ENCODE measurements at regions not wholly inside any gene's neighbourhood (a gene's known extent, or its start where the extent isn't known, plus 50 kb on each side); places are given as distances from the start of the nearest gene placed in this dataset.
A peak's percentile ranks its signal among the peaks of the same experiment; 100 is the strongest.
"Not testable (repeated sequence)": the region's sequence is repeated elsewhere in the genome, so short reads cannot be mapped to it uniquely, and the experiment has no call there.

DNA sequence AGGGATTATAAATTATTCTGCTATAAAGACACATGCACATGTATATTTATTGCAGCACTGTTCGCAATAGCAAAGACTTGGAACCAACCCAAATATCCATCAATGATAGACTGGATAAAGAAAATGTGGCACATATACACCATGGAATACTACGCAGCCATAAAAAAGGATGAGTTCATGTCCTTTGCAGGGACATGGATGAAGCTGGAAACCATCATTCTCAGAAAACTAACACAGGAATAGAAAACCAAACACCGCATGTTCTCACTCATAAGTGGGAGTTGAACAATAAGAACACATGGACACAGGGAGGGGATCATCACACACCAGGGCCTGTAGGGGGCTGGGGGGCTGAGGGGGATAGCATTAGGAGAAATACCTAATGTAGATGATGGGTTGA lies 377.2 kb upstream of the SASH1 start:
- POLR2A ChIA-PET; CTCF ChIA-PET; ATAC-seq; H3K36me3 Mint-ChIP-seq; H3K27ac Mint-ChIP-seq; H3K4me3 Mint-ChIP-seq; H3K27me3 Mint-ChIP-seq (ENCODE audit: low read depth); H3K4me1 Mint-ChIP-seq; DNase-seq (ENCODE audit: low spot score); H3K9me3 Mint-ChIP-seq: not testable (repeated sequence)

GRCh38 chr6:147970970-147971369 lies 371.7 kb upstream of the SASH1 start:
- H3K27me3 Mint-ChIP-seq (ENCODE audit: low read depth): no peaks in the 10 kb centered on the region
- ChIA-PET POLR2A (no interaction called here), CTCF (interaction anchor here (1.1 kb wide), 1 partner anchor 464 kb away, joined by 3 read pairs; no protein-coding TSS in a partner anchor)
- DNase-seq (ENCODE audit: low spot score) (no peak), ATAC-seq (peak; percentile 70)
- H3K36me3 Mint-ChIP-seq: no peaks in the 10 kb centered on the region
- no peaks in the 10 kb centered on the region for H3K4me1 Mint-ChIP-seq
- H3K27ac Mint-ChIP-seq: no peak overlapping the region
- H3K4me3 Mint-ChIP-seq: no peak overlapping the region
- TF ChIP-seq ZNF232 (CRISPR knock-in tag; IDR thresholded peaks at IDR 0.05) (no peak), ZNF532 (CRISPR knock-in tag; IDR thresholded peaks at IDR 0.05; ENCODE audit: borderline replicate concordance) (no peak), IRF2 (CRISPR knock-in tag; IDR thresholded peaks at IDR 0.05; ENCODE audit: borderline replicate concordance, low read depth) (no peak), NR3C1 (CRISPR knock-in tag; conservative IDR thresholded peaks at IDR 0.05; ENCODE audit: low read depth) (no peak), MXD4 (CRISPR knock-in tag; IDR thresholded peaks at IDR 0.05; ENCODE audit: borderline replicate concordance) (no peak), FOXK1 (CRISPR knock-in tag; IDR thresholded peaks at IDR 0.05) (no peak), E2F5 (CRISPR knock-in tag; IDR thresholded peaks at IDR 0.05) (no peak), RELA (CRISPR knock-in tag; IDR thresholded peaks at IDR 0.05; ENCODE audit: borderline replicate concordance) (no peak), GABPB1 (CRISPR knock-in tag; IDR thresholded peaks at IDR 0.05) (no peak), ATF1 (CRISPR knock-in tag; IDR thresholded peaks at IDR 0.05) (no peak), ZNF671 (CRISPR knock-in tag; IDR thresholded peaks at IDR 0.05) (no peak), TCF7 (CRISPR knock-in tag; IDR thresholded peaks at IDR 0.05; ENCODE audit: low read depth) (no peak), TEAD1 (CRISPR knock-in tag; IDR thresholded peaks at IDR 0.05) (no peak), KAT7 (CRISPR knock-in tag; IDR thresholded peaks at IDR 0.05; ENCODE audit: borderline replicate concordance) (no peak), TEAD4 (CRISPR knock-in tag; IDR thresholded peaks at IDR 0.05) (no peak), GTF2I (CRISPR knock-in tag; conservative IDR thresholded peaks at IDR 0.05) (no peak)
- TF ChIP-seq, protein P1, sequence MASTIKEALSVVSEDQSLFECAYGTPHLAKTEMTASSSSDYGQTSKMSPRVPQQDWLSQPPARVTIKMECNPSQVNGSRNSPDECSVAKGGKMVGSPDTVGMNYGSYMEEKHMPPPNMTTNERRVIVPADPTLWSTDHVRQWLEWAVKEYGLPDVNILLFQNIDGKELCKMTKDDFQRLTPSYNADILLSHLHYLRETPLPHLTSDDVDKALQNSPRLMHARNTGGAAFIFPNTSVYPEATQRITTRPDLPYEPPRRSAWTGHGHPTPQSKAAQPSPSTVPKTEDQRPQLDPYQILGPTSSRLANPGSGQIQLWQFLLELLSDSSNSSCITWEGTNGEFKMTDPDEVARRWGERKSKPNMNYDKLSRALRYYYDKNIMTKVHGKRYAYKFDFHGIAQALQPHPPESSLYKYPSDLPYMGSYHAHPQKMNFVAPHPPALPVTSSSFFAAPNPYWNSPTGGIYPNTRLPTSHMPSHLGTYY (CRISPR knock-in tag; IDR thresholded peaks at IDR 0.05): no peak
- TF ChIP-seq, protein P2, sequence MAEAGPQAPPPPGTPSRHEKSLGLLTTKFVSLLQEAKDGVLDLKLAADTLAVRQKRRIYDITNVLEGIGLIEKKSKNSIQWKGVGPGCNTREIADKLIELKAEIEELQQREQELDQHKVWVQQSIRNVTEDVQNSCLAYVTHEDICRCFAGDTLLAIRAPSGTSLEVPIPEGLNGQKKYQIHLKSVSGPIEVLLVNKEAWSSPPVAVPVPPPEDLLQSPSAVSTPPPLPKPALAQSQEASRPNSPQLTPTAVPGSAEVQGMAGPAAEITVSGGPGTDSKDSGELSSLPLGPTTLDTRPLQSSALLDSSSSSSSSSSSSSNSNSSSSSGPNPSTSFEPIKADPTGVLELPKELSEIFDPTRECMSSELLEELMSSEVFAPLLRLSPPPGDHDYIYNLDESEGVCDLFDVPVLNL (CRISPR knock-in tag; IDR thresholded peaks at IDR 0.05; ENCODE audit: borderline replicate concordance, low read depth): no peak
- TF ChIP-seq, protein P3, sequence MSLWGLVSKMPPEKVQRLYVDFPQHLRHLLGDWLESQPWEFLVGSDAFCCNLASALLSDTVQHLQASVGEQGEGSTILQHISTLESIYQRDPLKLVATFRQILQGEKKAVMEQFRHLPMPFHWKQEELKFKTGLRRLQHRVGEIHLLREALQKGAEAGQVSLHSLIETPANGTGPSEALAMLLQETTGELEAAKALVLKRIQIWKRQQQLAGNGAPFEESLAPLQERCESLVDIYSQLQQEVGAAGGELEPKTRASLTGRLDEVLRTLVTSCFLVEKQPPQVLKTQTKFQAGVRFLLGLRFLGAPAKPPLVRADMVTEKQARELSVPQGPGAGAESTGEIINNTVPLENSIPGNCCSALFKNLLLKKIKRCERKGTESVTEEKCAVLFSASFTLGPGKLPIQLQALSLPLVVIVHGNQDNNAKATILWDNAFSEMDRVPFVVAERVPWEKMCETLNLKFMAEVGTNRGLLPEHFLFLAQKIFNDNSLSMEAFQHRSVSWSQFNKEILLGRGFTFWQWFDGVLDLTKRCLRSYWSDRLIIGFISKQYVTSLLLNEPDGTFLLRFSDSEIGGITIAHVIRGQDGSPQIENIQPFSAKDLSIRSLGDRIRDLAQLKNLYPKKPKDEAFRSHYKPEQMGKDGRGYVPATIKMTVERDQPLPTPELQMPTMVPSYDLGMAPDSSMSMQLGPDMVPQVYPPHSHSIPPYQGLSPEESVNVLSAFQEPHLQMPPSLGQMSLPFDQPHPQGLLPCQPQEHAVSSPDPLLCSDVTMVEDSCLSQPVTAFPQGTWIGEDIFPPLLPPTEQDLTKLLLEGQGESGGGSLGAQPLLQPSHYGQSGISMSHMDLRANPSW (CRISPR knock-in tag; conservative IDR thresholded peaks at IDR 0.05; ENCODE audit: low read depth): no peak
- no peaks in the 10 kb centered on the region for H3K9me3 Mint-ChIP-seq
